ENCODE measurements at regions not wholly inside any gene's neighbourhood (a gene's known extent, or its start where the extent isn't known, plus 50 kb on each side); places are given as distances from the start of the nearest gene placed in this dataset.
"Not testable (repeated sequence)": the region's sequence is repeated elsewhere in the genome, so short reads cannot be mapped to it uniquely, and the experiment has no call there.

- DNase-seq = no peak
Observed at GRCh38 chr5:136738829-136739228, 373.5 kb upstream of the TRPC7 start.

GRCh38 chr5:136736021-136736420, 370.7 kb upstream of the TRPC7 start:
- no peak for DNase-seq

- DNase-seq = not testable (repeated sequence)
Observed at GRCh38 chr5:136735611-136736010, 370.3 kb upstream of the TRPC7 start.

GRCh38 chr5:136734628-136735027, 369.3 kb upstream of the TRPC7 start:
- DNase-seq = no peak

GRCh38 chr5:136732751-136733150, 367.4 kb upstream of the TRPC7 start:
- DNase-seq = no peak

GRCh38 chr5:136731241-136731900, 366.0 kb upstream of the TRPC7 start:
- no peak for DNase-seq

GRCh38 chr5:136730426-136730825, 365.1 kb upstream of the TRPC7 start:
- no peak for DNase-seq

GRCh38 chr5:136729901-136730355, 364.6 kb upstream of the TRPC7 start:
- DNase-seq = no peak

GRCh38 chr5:136726506-136726905, 361.2 kb upstream of the TRPC7 start:
- no peak for DNase-seq

- DNase-seq = no peak
Observed at GRCh38 chr5:136724161-136724560, 358.8 kb upstream of the TRPC7 start.

GRCh38 chr5:136722581-136722980, 357.2 kb upstream of the TRPC7 start:
- no peak for DNase-seq

- no peak for DNase-seq
Observed at GRCh38 chr5:136722086-136722485, 356.7 kb upstream of the TRPC7 start.

GRCh38 chr5:136720674-136721073, 355.3 kb upstream of the TRPC7 start:
- no peak for DNase-seq

- no peak for DNase-seq
Observed at GRCh38 chr5:136717917-136718316, 352.6 kb upstream of the TRPC7 start.

- DNase-seq = no peak
Observed at GRCh38 chr5:136714286-136714685, 348.9 kb upstream of the TRPC7 start.

- no peak for DNase-seq
Observed at GRCh38 chr5:136712628-136713027, 347.3 kb upstream of the TRPC7 start.

- no peak for DNase-seq
Observed at GRCh38 chr5:136710834-136711233, 345.5 kb upstream of the TRPC7 start.

GRCh38 chr5:136703706-136704105, 338.4 kb upstream of the TRPC7 start:
- no peak for DNase-seq

GRCh38 chr5:136703036-136703435, 337.7 kb upstream of the TRPC7 start:
- no peak for DNase-seq

GRCh38 chr5:136701191-136701590, 335.8 kb upstream of the TRPC7 start:
- no peak for DNase-seq

- DNase-seq = no peak
Observed at GRCh38 chr5:136699651-136700050, 334.3 kb upstream of the TRPC7 start.

GRCh38 chr5:136698970-136699369, 333.6 kb upstream of the TRPC7 start:
- no peak for DNase-seq

- DNase-seq = no peak
Observed at GRCh38 chr5:136694258-136694657, 328.9 kb upstream of the TRPC7 start.

GRCh38 chr5:136689552-136689951, 324.2 kb upstream of the TRPC7 start:
- no peak for DNase-seq

GRCh38 chr5:136686192-136686872, 321.0 kb upstream of the TRPC7 start:
- no peak for DNase-seq
